Activated CD8-positive, alpha-beta T cell treated with anti-CD3 and anti-CD28 coated beads for 36 hours (primary cell): ENCODE measurements at regions not wholly inside any gene's neighbourhood (a gene's known extent, or its start where the extent isn't known, plus 50 kb on each side); places are given as distances from the start of the nearest gene placed in this dataset.

Experiments used
- ATAC-seq: fragments of 200-7000 bp; cut with Tn5 transposase; one replicate; pipeline ENCODE4 v1.10.0; 2021; ENCODE audit warnings: mild to moderate bottlenecking, moderate library complexity
- CTCF ChIA-PET: fragments of 350-600 bp; sonication (Branson Sonifier 250); formaldehyde crosslinking; loops from one replicate; lab custom pipeline; 2021; ENCODE audit warnings: antibody characterized with exemption; lab: Charles Lee
- POLR2A ChIA-PET: fragments of 350-600 bp; sonication (Branson Sonifier 250); formaldehyde crosslinking; loops from one replicate; lab custom pipeline; 2021; ENCODE audit warnings: antibody characterized with exemption; lab: Charles Lee
- DNase-seq: peaks from one replicate; pipeline ENCODE4 v3.0.0-alpha.2; 2020
- H3K27ac Mint-ChIP-seq: one replicate; pipeline ENCODE4 v1.8.0; 2021; ENCODE audit warnings: mild to moderate bottlenecking, mixed read lengths
- H3K27me3 Mint-ChIP-seq: one replicate; pipeline ENCODE4 v1.8.0; 2021; ENCODE audit warnings: mixed read lengths
- H3K36me3 Mint-ChIP-seq: one replicate; pipeline ENCODE4 v1.8.0; 2021; ENCODE audit warnings: low read depth, mixed read lengths
- H3K4me1 Mint-ChIP-seq: one replicate; pipeline ENCODE4 v1.8.0; 2021; ENCODE audit warnings: low read depth, mixed read lengths
- H3K4me3 Mint-ChIP-seq: one replicate; pipeline ENCODE4 v1.8.0; 2021; ENCODE audit warnings: mild to moderate bottlenecking, moderate library complexity, mixed read lengths
- H3K9me3 Mint-ChIP-seq: one replicate; pipeline ENCODE4 v1.8.0; 2021; ENCODE audit warnings: mixed read lengths
- intact Hi-C: fragments of 100-400 bp; cut with micrococcal nuclease; formaldehyde crosslinking; loops from one replicate; pipeline ENCODE4 v1.10.0; 2022
- TF ChIP-seq, protein P1 (sequence below): fragments of 200-600 bp; IDR thresholded peaks from one replicate; pipeline ENCODE4 v1.8.0; 2022; ENCODE audit warnings: antibody characterized with exemption, mild to moderate bottlenecking

DNA sequence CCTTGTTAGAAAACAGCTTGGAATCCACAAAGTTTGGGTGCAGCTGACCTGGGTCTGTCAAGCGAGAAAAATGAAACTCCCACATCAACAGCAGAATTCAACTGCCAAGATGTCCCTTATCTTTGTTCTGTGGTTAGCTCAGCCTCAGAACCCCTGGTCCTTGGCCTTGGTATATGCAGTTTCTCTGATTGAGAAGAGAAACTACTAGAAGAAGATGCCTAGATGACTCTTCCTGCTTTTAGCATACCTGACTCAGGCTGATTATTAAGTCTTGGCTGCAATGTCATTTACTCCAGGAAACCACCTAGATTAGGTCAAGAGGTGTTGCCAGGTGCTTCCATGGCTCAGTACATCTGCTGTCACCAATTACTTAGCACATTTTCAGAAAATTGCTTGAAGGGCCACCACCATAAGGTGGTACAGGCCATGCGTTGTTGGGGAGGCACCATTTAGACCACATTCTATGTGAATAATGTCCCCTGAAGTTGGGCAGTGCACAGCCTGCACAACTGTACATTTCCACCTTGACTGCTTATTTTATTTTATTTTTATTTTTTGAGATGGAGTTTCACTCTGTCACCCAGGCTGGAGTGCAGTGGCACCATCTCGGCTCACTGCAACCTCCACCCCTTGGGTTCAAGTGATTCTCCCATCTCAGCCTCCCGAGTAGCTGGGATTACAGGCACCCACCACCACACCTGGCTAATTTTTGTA is 59.4 kb upstream of the ZNF438 start:
- Mint-ChIP-seq H3K27ac (no peak overlapping the region), H3K4me1 (peaks cover 13% of the 10 kb centered on the region), H3K4me3 (no peak overlapping the region), H3K9me3 (no peaks in the 10 kb centered on the region), H3K36me3 (no peaks in the 10 kb centered on the region), H3K27me3 (no peaks in the 10 kb centered on the region)
- ChIA-PET CTCF (interaction anchor here (0.7 kb wide), 1 partner anchor 9 kb away, joined by 3 read pairs; no protein-coding TSS in a partner anchor), POLR2A (interaction anchor here (0.9 kb wide), 1 partner anchor 8 kb away, joined by 3 read pairs; no protein-coding TSS in a partner anchor)
- peak; percentile 26 for DNase-seq
- intact Hi-C loops = no loop called here
- peak; percentile 81 for ATAC-seq
- TF ChIP-seq, protein P1, sequence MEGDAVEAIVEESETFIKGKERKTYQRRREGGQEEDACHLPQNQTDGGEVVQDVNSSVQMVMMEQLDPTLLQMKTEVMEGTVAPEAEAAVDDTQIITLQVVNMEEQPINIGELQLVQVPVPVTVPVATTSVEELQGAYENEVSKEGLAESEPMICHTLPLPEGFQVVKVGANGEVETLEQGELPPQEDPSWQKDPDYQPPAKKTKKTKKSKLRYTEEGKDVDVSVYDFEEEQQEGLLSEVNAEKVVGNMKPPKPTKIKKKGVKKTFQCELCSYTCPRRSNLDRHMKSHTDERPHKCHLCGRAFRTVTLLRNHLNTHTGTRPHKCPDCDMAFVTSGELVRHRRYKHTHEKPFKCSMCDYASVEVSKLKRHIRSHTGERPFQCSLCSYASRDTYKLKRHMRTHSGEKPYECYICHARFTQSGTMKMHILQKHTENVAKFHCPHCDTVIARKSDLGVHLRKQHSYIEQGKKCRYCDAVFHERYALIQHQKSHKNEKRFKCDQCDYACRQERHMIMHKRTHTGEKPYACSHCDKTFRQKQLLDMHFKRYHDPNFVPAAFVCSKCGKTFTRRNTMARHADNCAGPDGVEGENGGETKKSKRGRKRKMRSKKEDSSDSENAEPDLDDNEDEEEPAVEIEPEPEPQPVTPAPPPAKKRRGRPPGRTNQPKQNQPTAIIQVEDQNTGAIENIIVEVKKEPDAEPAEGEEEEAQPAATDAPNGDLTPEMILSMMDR = no peak

DNA sequence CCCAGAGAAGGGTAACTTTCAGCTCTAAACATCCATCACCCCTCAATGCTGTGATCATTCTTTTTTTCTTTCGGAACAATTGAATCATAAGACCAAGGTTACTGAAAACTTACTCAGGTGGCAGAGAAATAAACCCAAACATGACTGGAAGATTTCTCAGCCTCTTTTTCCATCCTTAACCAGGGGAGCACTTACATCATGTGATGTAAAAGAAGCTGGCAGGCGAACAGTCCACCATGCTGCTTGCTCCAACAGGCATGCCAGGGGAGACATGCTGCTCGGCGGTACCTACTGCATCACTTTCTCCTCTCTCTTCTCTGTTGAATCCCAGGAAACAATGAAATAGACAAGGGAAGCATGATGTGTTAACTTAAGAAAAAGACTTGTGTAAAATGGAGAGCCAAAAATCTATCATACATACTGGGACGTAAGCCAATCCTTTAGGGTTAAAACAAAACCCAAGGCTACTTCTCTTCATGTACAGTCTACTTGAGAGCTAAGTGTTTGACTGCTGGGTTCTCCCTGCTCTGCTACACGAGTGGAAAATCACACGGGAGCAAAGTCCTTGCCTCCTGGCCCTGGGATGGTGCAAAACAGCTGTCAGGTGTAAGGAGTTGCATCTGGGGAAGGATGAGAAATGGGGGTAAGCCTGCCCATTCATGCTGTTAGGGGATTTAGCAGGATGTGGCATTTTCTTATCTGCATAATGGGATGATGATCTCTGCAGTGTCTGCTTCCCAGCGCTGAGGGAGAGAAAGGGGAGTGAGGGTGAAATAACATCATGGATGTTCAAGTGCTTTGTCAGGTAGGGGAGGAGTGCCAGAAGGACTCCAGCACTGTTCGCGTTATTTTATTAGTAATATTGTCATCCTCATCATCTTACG is 64.3 kb upstream of the ZNF438 start:
- H3K36me3 Mint-ChIP-seq = no peaks in the 10 kb centered on the region
- intact Hi-C loops = no loop called here
- DNase-seq (no peak), ATAC-seq (no peak)
- H3K9me3 Mint-ChIP-seq = no peaks in the 10 kb centered on the region
- TF ChIP-seq, protein P1 = no peak
- CTCF ChIA-PET = interaction anchor here (1.1 to 4.3 kb wide), 3 partner anchors 11 to 79 kb away, joined by 3 to 18 read pairs (median 3); no protein-coding TSS in a partner anchor
- H3K4me3 Mint-ChIP-seq = no peak overlapping the region
- H3K27me3 Mint-ChIP-seq = peaks cover 2% of the 10 kb centered on the region
- peak overlapping the region; percentile 41 for H3K27ac Mint-ChIP-seq
- peaks cover 31% of the 10 kb centered on the region for H3K4me1 Mint-ChIP-seq
- POLR2A ChIA-PET = interaction anchor here (1.3 kb wide), 1 partner anchor 9 kb away, joined by 3 read pairs; no protein-coding TSS in a partner anchor

DNA sequence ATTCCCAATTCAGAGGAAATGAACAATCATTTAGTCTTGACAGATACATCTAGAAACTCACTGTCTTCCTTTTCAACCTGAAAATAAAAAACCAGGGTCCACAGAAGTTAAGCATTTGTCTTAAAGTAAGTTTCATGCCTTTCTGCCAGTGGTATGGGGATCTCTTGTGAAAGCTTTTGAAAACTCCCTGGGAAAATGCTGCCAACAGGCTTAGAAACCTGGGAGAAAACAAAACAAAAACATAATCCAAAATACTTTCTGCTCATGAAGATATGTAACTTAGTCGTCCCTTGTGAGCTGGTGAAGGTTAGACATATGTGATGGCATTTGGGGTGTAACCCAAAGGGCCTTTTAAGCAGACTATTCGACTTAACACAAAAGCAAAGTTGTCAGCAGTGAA is 66.4 kb upstream of the ZNF438 start:
- Mint-ChIP-seq H3K9me3 (no peaks in the 10 kb centered on the region), H3K36me3 (no peaks in the 10 kb centered on the region), H3K27ac (no peak overlapping the region), H3K27me3 (peaks cover 2% of the 10 kb centered on the region), H3K4me3 (no peak overlapping the region), H3K4me1 (peaks cover 37% of the 10 kb centered on the region)
- intact Hi-C loops = no loop called here
- no peak for DNase-seq
- no peak for ATAC-seq
- TF ChIP-seq, protein P1 = no peak
- ChIA-PET CTCF (interaction anchor here (1.5 to 1.6 kb wide), 2 partner anchors 11 to 14 kb away, joined by 3 to 10 read pairs; no protein-coding TSS in a partner anchor), POLR2A (no interaction called here)

DNA sequence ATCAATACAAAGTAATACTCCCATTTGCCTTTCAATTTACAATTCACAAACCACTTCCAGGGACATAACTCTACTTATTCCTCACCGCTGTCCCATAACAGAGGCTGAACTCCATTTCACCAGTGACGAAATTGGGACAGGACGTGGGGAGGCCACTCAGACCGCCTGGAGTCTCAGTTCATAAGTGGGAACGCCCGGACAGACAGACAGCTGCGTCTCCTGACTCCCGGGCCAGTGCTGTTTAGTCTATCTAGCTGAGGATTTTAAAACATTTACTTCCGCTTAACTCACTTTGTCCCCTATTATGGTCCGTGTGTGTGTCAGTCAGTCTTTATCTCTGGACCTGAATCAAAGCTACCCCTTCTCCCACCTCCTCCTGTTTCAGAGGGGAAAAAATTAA is 67.4 kb upstream of the ZNF438 start:
- CTCF ChIA-PET = interaction anchor here (1.3 to 1.5 kb wide), 2 partner anchors 12 to 14 kb away, joined by 3 read pairs; no protein-coding TSS in a partner anchor
- peaks cover 37% of the 10 kb centered on the region for H3K4me1 Mint-ChIP-seq
- no peaks in the 10 kb centered on the region for H3K36me3 Mint-ChIP-seq
- DNase-seq = no peak
- H3K9me3 Mint-ChIP-seq = no peaks in the 10 kb centered on the region
- H3K27ac Mint-ChIP-seq = no peak overlapping the region
- TF ChIP-seq, protein P1 = no peak
- H3K27me3 Mint-ChIP-seq = peaks cover 2% of the 10 kb centered on the region
- intact Hi-C loops = no loop called here
- no peak for ATAC-seq
- no peak overlapping the region for H3K4me3 Mint-ChIP-seq
- POLR2A ChIA-PET = interaction anchor here (0.9 kb wide), 1 partner anchor 8 kb away, joined by 3 read pairs; no protein-coding TSS in a partner anchor
